GM19397 (cell line): ENCODE measurements at regions not wholly inside any gene's neighbourhood (a gene's known extent, or its start where the extent isn't known, plus 50 kb on each side); places are given as distances from the start of the nearest gene placed in this dataset.

Experiments
- ATAC-seq: cut with Tn5 transposase; IDR thresholded peaks from one replicate; pipeline ENCODE4 v1.9.1; 2021; ENCODE audit warnings: mild to moderate bottlenecking, moderate library complexity; ENCODE audit not compliant: unreplicated experiment

DNA sequence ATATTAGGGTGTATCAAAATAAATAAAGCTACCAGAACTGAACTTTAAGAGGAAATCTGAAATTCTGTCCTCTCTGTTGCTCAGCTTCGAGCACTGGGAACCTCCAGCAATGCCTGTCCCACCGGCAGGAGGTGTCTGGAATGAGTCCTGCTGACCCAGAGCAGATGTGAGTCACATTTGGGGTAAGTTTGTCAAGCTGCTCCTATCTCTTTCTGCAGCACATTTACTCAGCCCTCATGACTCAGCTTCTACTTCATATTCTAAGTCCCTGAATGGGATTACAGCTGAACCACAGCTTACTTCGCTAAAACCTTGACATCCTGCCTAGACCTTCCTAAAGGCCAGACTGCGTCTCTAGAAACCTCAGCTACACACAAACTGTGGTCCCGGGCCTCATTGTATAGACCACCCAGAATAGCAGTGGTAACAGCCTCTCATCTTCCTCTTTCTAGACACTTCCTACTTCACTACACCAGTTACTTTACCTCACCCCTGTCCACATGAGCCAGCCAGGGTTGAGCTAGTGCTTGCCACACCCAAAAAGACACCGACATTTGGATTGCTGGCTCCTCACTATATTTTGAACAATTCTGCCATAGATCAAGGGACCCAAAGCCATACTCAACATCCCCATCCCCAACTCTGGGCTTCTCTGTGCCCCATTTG lies 109.6 kb upstream of the TMCO5A start:
- no peak for ATAC-seq

DNA sequence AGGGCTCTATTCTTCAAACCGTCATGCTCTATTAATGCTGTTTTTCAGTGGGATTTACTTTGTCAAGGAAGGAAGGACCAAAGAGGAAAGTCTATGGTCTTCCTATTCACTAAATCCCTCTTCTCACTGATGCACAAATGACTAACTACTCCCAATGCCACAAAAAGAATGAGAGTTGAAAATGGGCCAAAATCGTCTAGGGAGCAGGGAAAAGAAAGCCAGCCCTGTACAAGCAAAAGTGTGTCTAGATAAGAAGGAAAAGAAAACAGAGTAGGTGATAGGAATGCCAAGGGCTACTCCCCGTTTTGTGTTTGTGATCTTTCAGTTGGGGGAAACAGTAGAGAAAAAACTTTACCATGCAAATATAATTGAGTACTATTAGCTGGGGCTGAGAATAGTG lies 97.2 kb upstream of the TMCO5A start:
- ATAC-seq, result no peak

- no peak for ATAC-seq
Observed at GRCh38 chr15:37847776-37848175, 86.7 kb upstream of the TMCO5A start.

GRCh38 chr15:37856109-37856508 lies 78.3 kb upstream of the TMCO5A start:
- ATAC-seq, result no peak

DNA sequence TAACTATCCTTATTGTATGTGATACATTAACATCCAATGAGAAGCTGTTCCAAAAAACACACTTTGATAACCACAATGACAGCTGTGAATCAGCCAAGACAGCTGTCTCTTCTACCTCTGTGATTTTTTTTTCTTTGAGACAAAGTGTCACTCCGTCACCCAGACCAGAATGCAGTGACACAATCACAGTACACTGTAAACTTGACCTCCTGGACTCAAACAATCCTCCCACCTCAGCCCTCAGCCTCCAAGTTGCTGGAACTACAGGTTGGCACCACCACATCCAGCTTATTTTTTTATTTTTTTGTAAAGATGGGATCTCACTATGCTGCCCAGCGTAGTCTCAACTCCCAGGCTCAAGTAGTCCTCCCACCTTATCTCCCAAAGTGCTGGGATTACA lies 73.5 kb upstream of the TMCO5A start:
- no peak for ATAC-seq

GRCh38 chr15:37865687-37866086 lies 68.8 kb upstream of the TMCO5A start:
- no peak for ATAC-seq

DNA sequence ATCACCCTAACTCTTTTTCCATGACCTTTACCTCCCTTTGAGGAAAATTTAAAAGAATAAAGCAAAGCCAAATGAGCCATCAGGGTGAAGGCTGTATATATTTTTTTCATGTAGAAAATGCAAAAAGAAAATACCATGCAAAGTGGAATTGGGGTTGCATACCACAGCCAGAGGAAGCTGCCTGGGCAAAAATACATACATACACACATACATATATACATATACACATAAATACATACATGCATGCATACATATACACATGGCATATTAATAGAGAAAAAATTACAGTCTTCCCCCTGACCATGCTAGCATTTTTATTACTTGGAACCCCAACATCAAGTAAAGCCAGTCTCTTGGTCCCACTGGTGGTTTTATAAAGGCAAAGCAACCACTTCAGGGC lies 63.7 kb upstream of the TMCO5A start:
- no peak for ATAC-seq

- ATAC-seq, result no peak
Observed at GRCh38 chr15:37872661-37873060, 61.8 kb upstream of the TMCO5A start.

DNA sequence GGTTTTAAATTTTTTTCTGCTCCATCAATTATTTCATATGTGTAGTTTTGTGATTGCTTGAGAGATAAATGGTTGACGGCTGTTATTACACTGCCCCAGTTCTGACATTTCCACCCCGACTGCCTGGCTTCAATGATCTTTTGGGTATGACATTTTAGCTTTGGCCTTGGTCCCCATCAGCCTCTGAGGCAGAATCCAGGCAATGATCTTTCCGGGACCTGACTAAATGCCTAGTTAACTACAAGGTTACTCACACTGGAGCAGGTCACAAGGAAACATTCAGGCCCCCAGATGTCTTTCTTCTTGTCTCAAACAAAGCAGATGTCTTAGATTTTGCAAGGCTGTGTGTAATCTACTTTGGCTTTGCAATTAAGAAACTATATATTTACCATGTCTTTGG lies 61.1 kb upstream of the TMCO5A start:
- no peak for ATAC-seq

DNA sequence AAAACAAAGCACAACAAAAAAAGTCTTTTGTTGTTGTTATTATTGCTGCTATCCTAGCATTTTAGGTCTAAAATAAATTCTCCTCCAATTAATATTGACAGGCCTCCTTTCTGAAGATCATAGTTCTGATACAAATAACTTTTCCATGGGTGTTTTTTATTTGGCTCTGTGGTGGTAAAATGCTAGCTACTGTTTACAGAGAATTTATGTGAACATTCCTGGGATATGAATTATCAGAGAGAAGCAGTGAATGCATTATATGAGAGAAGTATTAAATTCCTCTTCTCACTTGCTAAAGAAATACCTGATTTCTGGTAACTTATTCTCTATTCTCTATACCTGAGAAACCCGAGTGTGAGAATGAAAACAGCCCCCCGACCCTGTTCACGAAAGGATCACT lies 57.5 kb upstream of the TMCO5A start:
- ATAC-seq, result no peak

- ATAC-seq, result no peak
Observed at GRCh38 chr15:37877851-37878741, 56.3 kb upstream of the TMCO5A start.

GRCh38 chr15:37880009-37880834 lies 54.2 kb upstream of the TMCO5A start:
- no peak for ATAC-seq

GRCh38 chr15:37880835-37881153 lies 53.6 kb upstream of the TMCO5A start:
- ATAC-seq, result no peak

DNA sequence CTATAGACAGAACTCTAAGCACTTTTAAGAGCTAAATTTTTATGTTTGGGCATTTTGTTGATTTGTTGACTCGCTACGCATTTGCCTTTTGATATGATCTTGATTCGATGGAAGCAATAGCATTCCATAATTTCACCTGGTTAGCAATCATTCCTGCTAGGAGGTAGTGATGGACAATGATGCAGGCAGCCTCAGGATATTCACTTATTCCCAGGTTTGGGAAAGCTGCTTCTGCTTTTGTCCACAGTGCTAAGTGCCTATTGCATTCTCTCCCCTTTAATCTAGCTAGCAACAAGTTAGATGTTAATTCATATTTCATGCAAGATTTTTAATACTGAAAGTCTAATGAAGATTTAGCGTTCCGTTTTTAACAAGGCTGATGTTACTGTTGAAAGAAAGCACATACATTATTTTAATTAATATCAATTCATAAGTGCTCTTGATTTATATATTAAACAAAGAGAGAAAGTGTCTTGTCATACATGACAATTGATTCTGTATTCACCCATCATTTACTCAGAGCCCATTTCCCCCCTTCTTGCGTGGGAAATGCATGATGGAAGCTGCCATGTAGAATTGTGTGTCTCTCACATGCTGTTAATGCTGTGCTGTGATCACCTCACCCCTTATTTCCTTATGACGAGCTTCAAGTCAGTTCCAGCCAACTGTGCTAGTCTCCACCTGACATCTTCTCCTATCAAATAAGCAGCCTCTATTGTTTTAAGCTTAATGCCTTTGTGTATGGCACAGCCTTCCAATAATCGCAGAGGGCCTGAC lies 53.0 kb upstream of the TMCO5A start:
- no peak for ATAC-seq

DNA sequence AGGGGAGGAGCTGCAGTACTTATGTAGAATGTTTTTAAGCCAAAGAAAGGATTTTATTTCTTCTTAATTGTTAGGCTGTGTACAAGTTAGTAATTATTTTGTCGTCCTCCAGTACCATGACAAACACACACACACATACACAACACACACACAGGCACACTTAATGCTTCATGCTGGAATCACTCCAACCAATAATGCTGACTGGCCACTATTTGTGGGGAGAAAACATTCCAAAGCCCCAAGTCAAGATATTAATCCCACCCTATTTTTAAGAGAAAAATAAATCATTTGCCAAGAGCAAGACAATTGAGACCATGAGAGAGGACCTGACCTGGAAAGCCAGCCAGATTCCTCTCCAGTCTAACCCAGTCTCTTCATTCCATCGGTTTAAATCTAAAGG lies 51.8 kb upstream of the TMCO5A start:
- no peak for ATAC-seq
